Neural cell (in vitro differentiated cells): ENCODE measurements at regions not wholly inside any gene's neighbourhood (a gene's known extent, or its start where the extent isn't known, plus 50 kb on each side); places are given as distances from the start of the nearest gene placed in this dataset.

Experiments
- CTCF ChIP-seq: fragments of 450-650 bp; IDR thresholded peaks from 2 replicates; pipeline ENCODE4 v1.5.1; 2014; ENCODE audit warnings: antibody characterized with exemption, mild to moderate bottlenecking, moderate library complexity; ENCODE audit not compliant: poor library complexity, severe bottlenecking
- EP300 ChIP-seq: fragments of 450-650 bp; conservative IDR thresholded peaks from 2 replicates; pipeline ENCODE4 v1.6.1; 2014; ENCODE audit warnings: antibody characterized with exemption, mild to moderate bottlenecking, moderate library complexity; ENCODE audit not compliant: poor library complexity, severe bottlenecking
- EZH2 ChIP-seq: fragments of 200-600, 300-800 bp; shearing (Covaris generic), sonication (generic); IDR thresholded peaks from 2 replicates; pipeline ENCODE4 v1.6.1; 2014; ENCODE audit warnings: antibody characterized with exemption, low read length, borderline replicate concordance, mild to moderate bottlenecking; ENCODE audit not compliant: insufficient read depth, poor library complexity, severe bottlenecking
- POLR2AphosphoS5 ChIP-seq: IDR thresholded peaks from 2 replicates; pipeline ENCODE4 v1.6.1; 2012
- RAD21 ChIP-seq: fragments of 450-650 bp; conservative IDR thresholded peaks from 2 replicates; pipeline ENCODE4 v1.6.1; 2014; ENCODE audit warnings: antibody characterized with exemption, mild to moderate bottlenecking, moderate library complexity
- SMC3 ChIP-seq: fragments of 450-650 bp; conservative IDR thresholded peaks from 2 replicates; pipeline ENCODE4 v1.6.1; 2014; ENCODE audit warnings: antibody characterized with exemption, mild to moderate bottlenecking, moderate library complexity; ENCODE audit not compliant: poor library complexity
- TAF1 ChIP-seq: IDR thresholded peaks from 2 replicates; pipeline ENCODE4 v1.6.1; 2012; ENCODE audit warnings: low read depth
- TF ChIP-seq, protein P1 (sequence below): IDR thresholded peaks from 2 replicates; pipeline ENCODE4 v1.6.1; 2012; ENCODE audit warnings: borderline replicate concordance

GRCh38 chr16:52090080-52090479 is 456.9 kb downstream of the TOX3 start:
- TF ChIP-seq CTCF (no peak), POLR2AphosphoS5 (no peak), SMC3 (no peak), TAF1 (no peak), EP300 (no peak), EZH2 (no peak), RAD21 (no peak)
- TF ChIP-seq, protein P1, sequence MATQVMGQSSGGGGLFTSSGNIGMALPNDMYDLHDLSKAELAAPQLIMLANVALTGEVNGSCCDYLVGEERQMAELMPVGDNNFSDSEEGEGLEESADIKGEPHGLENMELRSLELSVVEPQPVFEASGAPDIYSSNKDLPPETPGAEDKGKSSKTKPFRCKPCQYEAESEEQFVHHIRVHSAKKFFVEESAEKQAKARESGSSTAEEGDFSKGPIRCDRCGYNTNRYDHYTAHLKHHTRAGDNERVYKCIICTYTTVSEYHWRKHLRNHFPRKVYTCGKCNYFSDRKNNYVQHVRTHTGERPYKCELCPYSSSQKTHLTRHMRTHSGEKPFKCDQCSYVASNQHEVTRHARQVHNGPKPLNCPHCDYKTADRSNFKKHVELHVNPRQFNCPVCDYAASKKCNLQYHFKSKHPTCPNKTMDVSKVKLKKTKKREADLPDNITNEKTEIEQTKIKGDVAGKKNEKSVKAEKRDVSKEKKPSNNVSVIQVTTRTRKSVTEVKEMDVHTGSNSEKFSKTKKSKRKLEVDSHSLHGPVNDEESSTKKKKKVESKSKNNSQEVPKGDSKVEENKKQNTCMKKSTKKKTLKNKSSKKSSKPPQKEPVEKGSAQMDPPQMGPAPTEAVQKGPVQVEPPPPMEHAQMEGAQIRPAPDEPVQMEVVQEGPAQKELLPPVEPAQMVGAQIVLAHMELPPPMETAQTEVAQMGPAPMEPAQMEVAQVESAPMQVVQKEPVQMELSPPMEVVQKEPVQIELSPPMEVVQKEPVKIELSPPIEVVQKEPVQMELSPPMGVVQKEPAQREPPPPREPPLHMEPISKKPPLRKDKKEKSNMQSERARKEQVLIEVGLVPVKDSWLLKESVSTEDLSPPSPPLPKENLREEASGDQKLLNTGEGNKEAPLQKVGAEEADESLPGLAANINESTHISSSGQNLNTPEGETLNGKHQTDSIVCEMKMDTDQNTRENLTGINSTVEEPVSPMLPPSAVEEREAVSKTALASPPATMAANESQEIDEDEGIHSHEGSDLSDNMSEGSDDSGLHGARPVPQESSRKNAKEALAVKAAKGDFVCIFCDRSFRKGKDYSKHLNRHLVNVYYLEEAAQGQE, result no peak
